ENCODE measurements at regions not wholly inside any gene's neighbourhood (a gene's known extent, or its start where the extent isn't known, plus 50 kb on each side); places are given as distances from the start of the nearest gene placed in this dataset.

GRCh38 chr5:3268760-3269330, 326.8 kb upstream of the IRX1 start:
- TF ChIP-seq CTCF (IDR thresholded peaks at IDR 0.05), result no peak
- TF ChIP-seq ZFX (IDR thresholded peaks at IDR 0.05; ENCODE audit: borderline replicate concordance), result no peak

GRCh38 chr5:3266861-3267260, 328.8 kb upstream of the IRX1 start:
- H3K27ac ChIP-seq, result no peak overlapping the region
- no peak for TF ChIP-seq ZFX (IDR thresholded peaks at IDR 0.05; ENCODE audit: borderline replicate concordance)
- no peak for TF ChIP-seq CTCF (IDR thresholded peaks at IDR 0.05)

More at GRCh38 chr5:3268760-3269330, 326.8 kb upstream of the IRX1 start:
- H3K27ac ChIP-seq, result no peak overlapping the region

- TF ChIP-seq CTCF (IDR thresholded peaks at IDR 0.05) (no peak), ZFX (IDR thresholded peaks at IDR 0.05; ENCODE audit: borderline replicate concordance) (no peak)
- no peak overlapping the region for H3K27ac ChIP-seq
Observed at GRCh38 chr5:3265936-3266335, 329.7 kb upstream of the IRX1 start.

- no peak overlapping the region for H3K27ac ChIP-seq
- no peak for TF ChIP-seq ZFX (IDR thresholded peaks at IDR 0.05; ENCODE audit: borderline replicate concordance)
- TF ChIP-seq CTCF (IDR thresholded peaks at IDR 0.05), result no peak
Observed at GRCh38 chr5:3265131-3265885, 330.3 kb upstream of the IRX1 start.

DNA sequence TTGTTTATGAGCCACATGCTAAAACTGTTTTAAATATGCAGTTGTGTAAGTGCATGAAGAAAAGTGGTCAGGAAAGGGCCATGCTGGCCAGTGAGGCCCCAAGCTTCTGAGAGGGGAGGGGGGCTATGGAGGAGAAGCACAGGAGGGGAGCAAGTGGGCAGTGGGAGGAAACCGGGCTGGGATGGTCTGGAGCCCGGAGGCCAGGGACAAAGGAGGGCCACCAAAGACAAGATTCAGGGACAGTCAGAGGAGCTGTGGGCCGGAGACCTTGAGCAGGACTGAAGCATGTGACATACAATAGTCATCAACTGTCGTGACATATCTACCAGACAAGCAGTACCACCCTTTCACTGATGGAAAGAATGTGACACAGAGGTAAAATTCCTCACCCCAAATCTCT, 333.2 kb upstream of the IRX1 start:
- H3K27ac ChIP-seq, result no peak overlapping the region
- TF ChIP-seq CTCF (IDR thresholded peaks at IDR 0.05), result no peak
- no peak for TF ChIP-seq ZFX (IDR thresholded peaks at IDR 0.05; ENCODE audit: borderline replicate concordance)

- TF ChIP-seq CTCF (IDR thresholded peaks at IDR 0.05) (no peak), ZFX (IDR thresholded peaks at IDR 0.05; ENCODE audit: borderline replicate concordance) (no peak)
Observed at GRCh38 chr5:3261081-3261480, 334.6 kb upstream of the IRX1 start.

GRCh38 chr5:3258050-3258449, 337.6 kb upstream of the IRX1 start:
- no peak overlapping the region for H3K27ac ChIP-seq
- TF ChIP-seq ZFX (IDR thresholded peaks at IDR 0.05; ENCODE audit: borderline replicate concordance) (no peak), CTCF (IDR thresholded peaks at IDR 0.05) (no peak)

More at GRCh38 chr5:3261081-3261480, 334.6 kb upstream of the IRX1 start:
- H3K27ac ChIP-seq, result no peak overlapping the region
